Neural cell (in vitro differentiated cells): ENCODE measurements at regions not wholly inside any gene's neighbourhood (a gene's known extent, or its start where the extent isn't known, plus 50 kb on each side); places are given as distances from the start of the nearest gene placed in this dataset.

Source experiments
- H2AFZ ChIP-seq: fragments of 200-600, 300-800 bp; sonication (generic), shearing (Covaris generic); 2 replicates; pipeline ENCODE4 v1.6.0; 2014; ENCODE audit warnings: low read depth, mild to moderate bottlenecking, antibody characterized with exemption, low read length, moderate library complexity
- H3F3A ChIP-seq: fragments of 200-600 bp; shearing (Covaris generic); 2 replicates; pipeline ENCODE4 v1.6.1; 2016; ENCODE audit warnings: mild to moderate bottlenecking, moderate library complexity, mixed read lengths, antibody characterized with exemption, low read length; ENCODE audit not compliant: insufficient read depth, poor library complexity, severe bottlenecking
- H3K27ac ChIP-seq: fragments of 200-600, 300-800 bp; sonication (generic), shearing (Covaris generic); 2 replicates; pipeline ENCODE4 v1.5.1; 2014; ENCODE audit warnings: mild to moderate bottlenecking, low read length, moderate library complexity
- H3K27me3 ChIP-seq: fragments of 300-800, 200-600 bp; sonication (generic), shearing (Covaris generic); 2 replicates; pipeline ENCODE4 v1.6.0; 2014; ENCODE audit warnings: mild to moderate bottlenecking, low read depth, low read length, moderate library complexity; ENCODE audit not compliant: insufficient read depth
- H3K36me3 ChIP-seq: fragments of 300-800, 200-600 bp; sonication (generic), shearing (Covaris generic); 2 replicates; pipeline ENCODE4 v1.5.1; 2014; ENCODE audit warnings: mild to moderate bottlenecking, antibody characterized with exemption, low read length, moderate library complexity; ENCODE audit not compliant: insufficient read depth
- H3K4me2 ChIP-seq: fragments of 300-800, 200-600 bp; sonication (generic), shearing (Covaris generic); 2 replicates; pipeline ENCODE4 v1.6.0; 2014; ENCODE audit warnings: mild to moderate bottlenecking, low read length
- H3K4me3 ChIP-seq: fragments of 300-800, 200-600 bp; sonication (generic), shearing (Covaris generic); 2 replicates; pipeline ENCODE4 v1.5.1; 2014; ENCODE audit warnings: mild to moderate bottlenecking, low read length, moderate library complexity
- H3K79me2 ChIP-seq: fragments of 200-600 bp; shearing (Covaris generic); replicated peaks from 2 replicates; pipeline ENCODE4 v1.6.0; 2014; ENCODE audit warnings: mild to moderate bottlenecking, low read length, moderate library complexity; ENCODE audit not compliant: insufficient read depth
- H3K9ac ChIP-seq: fragments of 300-800, 200-600 bp; sonication (generic), shearing (Covaris generic); 2 replicates; pipeline ENCODE4 v1.6.1; 2016; ENCODE audit warnings: mild to moderate bottlenecking, low read length, mixed read lengths
- H3K9me2 ChIP-seq: fragments of 200-600 bp; shearing (Covaris generic); 2 replicates; pipeline ENCODE4 v1.6.1; 2016; ENCODE audit warnings: mild to moderate bottlenecking, low read length, mixed read lengths; ENCODE audit not compliant: insufficient read depth
- H3K9me3 ChIP-seq: fragments of 200-600, 300-800 bp; sonication (generic), shearing (Covaris generic); 2 replicates; pipeline ENCODE4 v1.6.1; 2016; ENCODE audit warnings: mild to moderate bottlenecking, mixed run types, low read length, moderate library complexity, mixed read lengths
- H4K20me1 ChIP-seq: fragments of 200-600 bp; shearing (Covaris generic); 2 replicates; pipeline ENCODE4 v1.6.1; 2016; ENCODE audit warnings: mild to moderate bottlenecking, mixed run types; ENCODE audit not compliant: insufficient read depth
- CTCF ChIP-seq: fragments of 450-650 bp; IDR thresholded peaks from 2 replicates; pipeline ENCODE4 v1.5.1; 2014; ENCODE audit warnings: antibody characterized with exemption, mild to moderate bottlenecking, moderate library complexity; ENCODE audit not compliant: poor library complexity, severe bottlenecking
- EP300 ChIP-seq: fragments of 450-650 bp; conservative IDR thresholded peaks from 2 replicates; pipeline ENCODE4 v1.6.1; 2014; ENCODE audit warnings: antibody characterized with exemption, mild to moderate bottlenecking, moderate library complexity; ENCODE audit not compliant: poor library complexity, severe bottlenecking
- EZH2 ChIP-seq: fragments of 200-600, 300-800 bp; shearing (Covaris generic), sonication (generic); IDR thresholded peaks from 2 replicates; pipeline ENCODE4 v1.6.1; 2014; ENCODE audit warnings: antibody characterized with exemption, low read length, borderline replicate concordance, mild to moderate bottlenecking; ENCODE audit not compliant: insufficient read depth, poor library complexity, severe bottlenecking
- MXI1 ChIP-seq: fragments of 450-650 bp; conservative IDR thresholded peaks from 2 replicates; pipeline ENCODE4 v1.6.1; 2014; ENCODE audit warnings: antibody characterized with exemption, mild to moderate bottlenecking; ENCODE audit not compliant: poor library complexity, severe bottlenecking
- POLR2AphosphoS5 ChIP-seq: IDR thresholded peaks from 2 replicates; pipeline ENCODE4 v1.6.1; 2012
- RAD21 ChIP-seq: fragments of 450-650 bp; conservative IDR thresholded peaks from 2 replicates; pipeline ENCODE4 v1.6.1; 2014; ENCODE audit warnings: antibody characterized with exemption, mild to moderate bottlenecking, moderate library complexity
- REST ChIP-seq: IDR thresholded peaks from 2 replicates; pipeline ENCODE4 v1.6.1; 2012; ENCODE audit warnings: borderline replicate concordance
- SMC3 ChIP-seq: fragments of 450-650 bp; conservative IDR thresholded peaks from 2 replicates; pipeline ENCODE4 v1.6.1; 2014; ENCODE audit warnings: antibody characterized with exemption, mild to moderate bottlenecking, moderate library complexity; ENCODE audit not compliant: poor library complexity
- TAF1 ChIP-seq: IDR thresholded peaks from 2 replicates; pipeline ENCODE4 v1.6.1; 2012; ENCODE audit warnings: low read depth

DNA sequence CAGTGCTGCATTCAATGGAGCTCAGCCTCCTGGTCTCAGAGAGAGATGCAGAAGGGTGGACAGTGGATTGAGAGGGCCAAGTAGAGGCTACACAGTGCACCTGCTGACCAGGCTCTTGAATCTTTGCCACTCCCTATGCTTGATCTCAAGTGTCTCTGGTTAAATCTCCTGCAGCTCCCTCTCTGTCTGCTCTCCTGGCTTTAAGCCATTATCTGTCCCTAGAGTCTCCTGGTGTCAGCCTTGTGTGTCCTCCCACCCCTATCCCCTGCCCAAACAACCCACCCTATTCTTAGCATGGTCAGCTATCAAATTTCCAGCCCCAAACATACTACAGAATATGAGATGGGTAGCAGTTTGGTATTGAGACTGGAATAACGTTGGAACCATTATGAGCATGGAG, 479.3 kb upstream of the CELF2 start:
- no peaks in the 10 kb centered on the region for H3K79me2 ChIP-seq
- H3K4me2 ChIP-seq: no peak overlapping the region
- no peaks in the 10 kb centered on the region for H3K27me3 ChIP-seq
- no peak overlapping the region for H3K27ac ChIP-seq
- H2AFZ ChIP-seq: no peak overlapping the region
- no peaks in the 10 kb centered on the region for H3K9me2 ChIP-seq
- no peak overlapping the region for H3K4me3 ChIP-seq
- no peaks in the 10 kb centered on the region for H3K9me3 ChIP-seq
- no peaks in the 10 kb centered on the region for H4K20me1 ChIP-seq
- H3F3A ChIP-seq: no peaks in the 10 kb centered on the region
- no peak overlapping the region for H3K9ac ChIP-seq
- TF ChIP-seq RAD21 (no peak), MXI1 (no peak), REST (no peak), TAF1 (no peak), CTCF (no peak), POLR2AphosphoS5 (no peak), EP300 (no peak), SMC3 (no peak), EZH2 (no peak)
- no peaks in the 10 kb centered on the region for H3K36me3 ChIP-seq

- Histone ChIP-seq H3K27me3 (no peaks in the 10 kb centered on the region), H3K9me3 (no peaks in the 10 kb centered on the region), H3K27ac (no peak overlapping the region), H3K9ac (no peak overlapping the region), H3K9me2 (no peaks in the 10 kb centered on the region), H3K4me2 (no peak overlapping the region), H3K4me3 (no peak overlapping the region), H4K20me1 (no peaks in the 10 kb centered on the region), H3F3A (no peaks in the 10 kb centered on the region), H3K36me3 (no peaks in the 10 kb centered on the region), H2AFZ (no peak overlapping the region), H3K79me2 (no peaks in the 10 kb centered on the region)
- TF ChIP-seq SMC3: no peak
- no peak for TF ChIP-seq TAF1
- TF ChIP-seq REST: no peak
- TF ChIP-seq CTCF: no peak
- TF ChIP-seq EP300: no peak
Measured at GRCh38 chr10:10540398-10540797, 477.3 kb upstream of the CELF2 start.
